Stimulated activated effector memory CD8-positive, alpha-beta T cell treated with anti-CD3 and anti-CD28 coated beads, Interleukin-12 subunit alpha, Interleukin-12 subunit beta, amount 100 ng/mL, for 72 hours (primary cell): ENCODE measurements at regions not wholly inside any gene's neighbourhood (a gene's known extent, or its start where the extent isn't known, plus 50 kb on each side); places are given as distances from the start of the nearest gene placed in this dataset.
"Not testable (repeated sequence)": the region's sequence is repeated elsewhere in the genome, so short reads cannot be mapped to it uniquely, and the experiment has no call there.

ENCODE experiments used
- ATAC-seq: fragments of 150-1000 bp; cut with Tn5 transposase; 2 replicates; pipeline ENCODE4 v1.10.0; 2021
- DNase-seq, 2 donors: peaks; one replicate each; pipeline ENCODE4 v3.0.0; 2021 to 2022; ENCODE audit warnings: low spot score in 2 of 2
- H3K27ac Mint-ChIP-seq: one replicate; pipeline ENCODE4 v1.8.0; 2022; ENCODE audit warnings: mild to moderate bottlenecking, mixed read lengths
- H3K36me3 Mint-ChIP-seq: one replicate; pipeline ENCODE4 v1.8.0; 2022; ENCODE audit warnings: mild to moderate bottlenecking, mixed read lengths
- H3K4me1 Mint-ChIP-seq: one replicate; pipeline ENCODE4 v1.8.0; 2022; ENCODE audit warnings: mixed read lengths
- H3K4me3 Mint-ChIP-seq: one replicate; pipeline ENCODE4 v1.8.0; 2022; ENCODE audit warnings: mild to moderate bottlenecking, mixed read lengths
- H3K9me3 Mint-ChIP-seq: one replicate; pipeline ENCODE4 v1.8.0; 2022; ENCODE audit warnings: mixed read lengths

GRCh38 chr13:66113882-66114526 is 1116.1 kb downstream of the PCDH9 start:
- H3K4me1 Mint-ChIP-seq = no peaks in the 10 kb centered on the region
- H3K4me3 Mint-ChIP-seq = no peak overlapping the region
- H3K27ac Mint-ChIP-seq = no peak overlapping the region
- H3K9me3 Mint-ChIP-seq = no peaks in the 10 kb centered on the region
- DNase-seq (no peak), ATAC-seq (no peak)
- no peaks in the 10 kb centered on the region for H3K36me3 Mint-ChIP-seq

GRCh38 chr13:66111628-66112027 is 1118.5 kb downstream of the PCDH9 start:
- Mint-ChIP-seq H3K36me3 (no peaks in the 10 kb centered on the region), H3K4me3 (no peak overlapping the region), H3K27ac (no peak overlapping the region), H3K4me1 (no peaks in the 10 kb centered on the region), H3K9me3 (peaks cover 2% of the 10 kb centered on the region)
- DNase-seq (no peak), ATAC-seq (no peak)

- no peaks in the 10 kb centered on the region for H3K36me3 Mint-ChIP-seq
- peaks cover 2% of the 10 kb centered on the region for H3K9me3 Mint-ChIP-seq
- DNase-seq = no peak
- no peak overlapping the region for H3K4me3 Mint-ChIP-seq
- ATAC-seq = no peak
- H3K27ac Mint-ChIP-seq = no peak overlapping the region
- no peaks in the 10 kb centered on the region for H3K4me1 Mint-ChIP-seq
These were observed 1123.9 kb downstream of the PCDH9 start for GRCh38 chr13:66106246-66106645.

GRCh38 chr13:66102864-66103263 is 1127.3 kb downstream of the PCDH9 start:
- Mint-ChIP-seq H3K27ac (no peak overlapping the region), H3K36me3 (no peaks in the 10 kb centered on the region), H3K9me3 (peaks cover 6% of the 10 kb centered on the region), H3K4me1 (no peaks in the 10 kb centered on the region), H3K4me3 (no peak overlapping the region)
- ATAC-seq = no peak
- no peak for DNase-seq

- no peak for ATAC-seq
- no peaks in the 10 kb centered on the region for H3K36me3 Mint-ChIP-seq
- no peaks in the 10 kb centered on the region for H3K4me1 Mint-ChIP-seq
- H3K9me3 Mint-ChIP-seq = peaks cover 9% of the 10 kb centered on the region
- H3K4me3 Mint-ChIP-seq = no peak overlapping the region
- DNase-seq = no peak
- no peak overlapping the region for H3K27ac Mint-ChIP-seq
These were observed 1130.3 kb downstream of the PCDH9 start for GRCh38 chr13:66099825-66100224.

- ATAC-seq = no peak
- DNase-seq = no peak
- no peaks in the 10 kb centered on the region for H3K4me1 Mint-ChIP-seq
These were observed 1131.1 kb downstream of the PCDH9 start for GRCh38 chr13:66098931-66099628.

GRCh38 chr13:66089711-66090110 is 1140.4 kb downstream of the PCDH9 start:
- ATAC-seq (no peak), DNase-seq (no peak)
- Mint-ChIP-seq H3K36me3 (no peaks in the 10 kb centered on the region), H3K27ac (no peak overlapping the region), H3K9me3 (no peaks in the 10 kb centered on the region), H3K4me1 (no peaks in the 10 kb centered on the region), H3K4me3 (no peak overlapping the region)

More at GRCh38 chr13:66098931-66099628, 1131.1 kb downstream of the PCDH9 start:
- H3K4me3 Mint-ChIP-seq = no peak overlapping the region
- H3K27ac Mint-ChIP-seq = no peak overlapping the region
- H3K9me3 Mint-ChIP-seq = peaks cover 9% of the 10 kb centered on the region
- no peaks in the 10 kb centered on the region for H3K36me3 Mint-ChIP-seq

GRCh38 chr13:66087269-66087710 is 1142.8 kb downstream of the PCDH9 start:
- ATAC-seq = no peak
- Mint-ChIP-seq H3K9me3 (no peaks in the 10 kb centered on the region), H3K27ac (no peak overlapping the region), H3K4me1 (no peaks in the 10 kb centered on the region), H3K4me3 (no peak overlapping the region), H3K36me3 (no peaks in the 10 kb centered on the region)
- no peak for DNase-seq

GRCh38 chr13:66077132-66077689 is 1152.9 kb downstream of the PCDH9 start:
- no peaks in the 10 kb centered on the region for H3K36me3 Mint-ChIP-seq
- H3K9me3 Mint-ChIP-seq = peaks cover 14% of the 10 kb centered on the region
- no peak overlapping the region for H3K4me3 Mint-ChIP-seq
- no peaks in the 10 kb centered on the region for H3K4me1 Mint-ChIP-seq
- DNase-seq (no peak), ATAC-seq (no peak)
- H3K27ac Mint-ChIP-seq = no peak overlapping the region

- no peaks in the 10 kb centered on the region for H3K4me1 Mint-ChIP-seq
- ATAC-seq (no peak), DNase-seq (no peak)
- H3K4me3 Mint-ChIP-seq = no peak overlapping the region
- no peaks in the 10 kb centered on the region for H3K36me3 Mint-ChIP-seq
- H3K9me3 Mint-ChIP-seq = peaks cover 12% of the 10 kb centered on the region
- no peak overlapping the region for H3K27ac Mint-ChIP-seq
These were observed 1153.7 kb downstream of the PCDH9 start for GRCh38 chr13:66076417-66076816.

- DNase-seq (no peak), ATAC-seq (no peak)
- Mint-ChIP-seq H3K4me3 (no peak overlapping the region), H3K4me1 (no peaks in the 10 kb centered on the region), H3K9me3 (peaks cover 8% of the 10 kb centered on the region), H3K36me3 (no peaks in the 10 kb centered on the region), H3K27ac (no peak overlapping the region)
These were observed 1156.0 kb downstream of the PCDH9 start for GRCh38 chr13:66074018-66074615.

GRCh38 chr13:66072097-66072496 is 1158.0 kb downstream of the PCDH9 start:
- not testable (repeated sequence) for ATAC-seq, H3K9me3 Mint-ChIP-seq, H3K4me1 Mint-ChIP-seq, H3K4me3 Mint-ChIP-seq, H3K36me3 Mint-ChIP-seq, H3K27ac Mint-ChIP-seq, DNase-seq

- DNase-seq (no peak), ATAC-seq (no peak)
- Mint-ChIP-seq H3K4me3 (no peak overlapping the region), H3K36me3 (no peaks in the 10 kb centered on the region), H3K27ac (no peak overlapping the region), H3K9me3 (peaks cover 7% of the 10 kb centered on the region), H3K4me1 (no peaks in the 10 kb centered on the region)
These were observed 1158.5 kb downstream of the PCDH9 start for GRCh38 chr13:66071608-66072007.

- peaks cover 5% of the 10 kb centered on the region for H3K9me3 Mint-ChIP-seq
- DNase-seq (no peak), ATAC-seq (no peak)
- H3K4me3 Mint-ChIP-seq = no peak overlapping the region
- H3K27ac Mint-ChIP-seq = no peak overlapping the region
- no peaks in the 10 kb centered on the region for H3K4me1 Mint-ChIP-seq
- H3K36me3 Mint-ChIP-seq = no peaks in the 10 kb centered on the region
These were observed 1159.1 kb downstream of the PCDH9 start for GRCh38 chr13:66071029-66071428.

GRCh38 chr13:66069570-66069969 is 1160.6 kb downstream of the PCDH9 start:
- Mint-ChIP-seq H3K4me1 (no peaks in the 10 kb centered on the region), H3K27ac (no peak overlapping the region), H3K36me3 (no peaks in the 10 kb centered on the region), H3K9me3 (peaks cover 5% of the 10 kb centered on the region), H3K4me3 (no peak overlapping the region)
- no peak for DNase-seq
- no peak for ATAC-seq

- Mint-ChIP-seq H3K4me1 (no peaks in the 10 kb centered on the region), H3K4me3 (no peak overlapping the region), H3K36me3 (no peaks in the 10 kb centered on the region), H3K27ac (no peak overlapping the region), H3K9me3 (peaks cover 3% of the 10 kb centered on the region)
- ATAC-seq = no peak
- no peak for DNase-seq
These were observed 1161.5 kb downstream of the PCDH9 start for GRCh38 chr13:66068683-66069082.
